GM12801 (cell line): ENCODE measurements at regions not wholly inside any gene's neighbourhood (a gene's known extent, or its start where the extent isn't known, plus 50 kb on each side); places are given as distances from the start of the nearest gene placed in this dataset.

ENCODE experiments used
- CTCF ChIP-seq: IDR thresholded peaks from one replicate; pipeline ENCODE4 v1.5.1; 2011; ENCODE audit warnings: control low read depth; ENCODE audit not compliant: insufficient read length; ENCODE audit errors: extremely low read depth

GRCh38 chr20:11274141-11274594, 600.4 kb upstream of the JAG1 start:
- no peak for TF ChIP-seq CTCF

- TF ChIP-seq CTCF: no peak
Observed at GRCh38 chr20:11275740-11276139, 601.9 kb upstream of the JAG1 start.

GRCh38 chr20:11277170-11277569, 603.4 kb upstream of the JAG1 start:
- no peak for TF ChIP-seq CTCF

GRCh38 chr20:11277858-11278257, 604.1 kb upstream of the JAG1 start:
- TF ChIP-seq CTCF: no peak

GRCh38 chr20:11278461-11278860, 604.7 kb upstream of the JAG1 start:
- TF ChIP-seq CTCF: no peak

DNA sequence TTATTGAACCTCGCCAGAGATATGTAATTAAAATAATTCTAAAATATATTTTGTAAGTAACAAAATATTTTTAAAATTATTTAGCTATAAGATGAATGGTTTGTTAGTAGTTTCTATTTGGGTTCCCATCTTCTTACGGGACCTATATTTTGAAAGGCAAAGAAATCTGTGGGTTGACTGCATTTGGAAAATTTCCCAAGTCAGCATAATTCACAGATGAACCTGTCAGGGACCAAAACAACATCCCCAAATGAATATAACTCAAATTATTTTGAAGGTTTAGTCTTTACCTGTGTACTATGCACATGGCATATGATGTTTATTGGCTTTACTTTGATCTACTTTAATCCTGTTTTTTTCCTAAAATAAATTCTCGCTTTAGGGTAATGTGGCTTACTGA, 607.4 kb upstream of the JAG1 start:
- no peak for TF ChIP-seq CTCF

DNA sequence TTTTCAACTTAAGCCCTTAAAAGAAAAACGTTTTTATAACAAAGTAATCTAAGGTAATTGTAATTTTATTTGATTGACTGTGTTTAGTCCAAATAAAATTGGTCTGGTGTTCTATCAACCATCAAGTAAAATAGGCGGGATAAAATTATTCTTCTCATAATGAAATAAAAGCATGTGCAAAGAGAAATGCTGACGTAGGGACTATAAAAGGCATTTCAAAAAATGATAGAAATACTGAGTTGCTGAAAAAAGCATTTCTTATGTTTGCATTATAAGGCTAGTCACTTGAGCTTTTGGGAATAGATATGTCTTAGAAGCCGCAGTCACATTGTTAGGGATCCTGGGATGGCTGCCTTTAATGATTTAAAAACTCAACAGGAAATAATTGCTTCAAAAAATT, 608.0 kb upstream of the JAG1 start:
- TF ChIP-seq CTCF: no peak

GRCh38 chr20:11287126-11287525, 613.3 kb upstream of the JAG1 start:
- TF ChIP-seq CTCF: no peak
